Panc1 (cell line): ENCODE measurements at regions not wholly inside any gene's neighbourhood (a gene's known extent, or its start where the extent isn't known, plus 50 kb on each side); places are given as distances from the start of the nearest gene placed in this dataset.

Source experiments
- ATAC-seq: fragments of 200-7000 bp; cut with Tn5 transposase; 2 replicates; pipeline ENCODE4 v1.9.1; 2020; ENCODE audit warnings: mild to moderate bottlenecking, moderate library complexity
- BruUV-seq: library from RNA; stranded (reverse); fragments of 400-500 nt; replicated peaks from 2 replicates; lab custom pipeline; 2021; lab: Mats Ljungman, UMichigan
- CTCF ChIA-PET: fragments of 300-600 bp; sonication (Branson Sonifier 250); formaldehyde crosslinking; loops from one replicate; lab custom pipeline; 2022; ENCODE audit warnings: antibody characterized with exemption; lab: Charles Lee
- POLR2A ChIA-PET: fragments of 300-600 bp; sonication (Branson Sonifier 250); formaldehyde crosslinking; loops from one replicate; lab custom pipeline; 2022; ENCODE audit warnings: antibody characterized with exemption; lab: Charles Lee
- DNase-seq: peaks from one replicate; pipeline ENCODE4 v3.0.0-alpha.2; 2010; ENCODE audit warnings: low read depth, low spot score
- H3K27ac ChIP-seq: 2 replicates; pipeline ENCODE4 v1.5.1; 2011; ENCODE audit warnings: mild to moderate bottlenecking, low read length, inconsistent platforms
- H3K27me3 ChIP-seq: fragments of 200-500 bp; sonication (Bioruptor generic); 2 replicates; pipeline ENCODE4 v1.6.0; 2014; ENCODE audit warnings: low read length, inconsistent platforms; ENCODE audit not compliant: control insufficient read depth, insufficient read depth
- H3K36me3 ChIP-seq: fragments of 200-500 bp; sonication (Bioruptor generic); 2 replicates; pipeline ENCODE4 v1.5.1; 2014; ENCODE audit warnings: inconsistent platforms, mild to moderate bottlenecking, low read length, moderate library complexity; ENCODE audit not compliant: control insufficient read depth, insufficient read depth
- H3K4me1 ChIP-seq: 2 replicates; pipeline ENCODE4 v1.5.1; 2011; ENCODE audit warnings: inconsistent platforms, mild to moderate bottlenecking, low read length, moderate library complexity; ENCODE audit not compliant: control insufficient read depth, insufficient read depth
- H3K4me3 ChIP-seq, 2 experiments: 2 replicates each; pipeline ENCODE4 v1.5.1; 2011 to 2012; ENCODE audit warnings: low read depth in 2 of 2, low read length in 2 of 2, mild to moderate bottlenecking in 2 of 2, inconsistent platforms in 1 of 2, moderate library complexity in 1 of 2
- H3K9me3 ChIP-seq: fragments of 200-500 bp; sonication (Bioruptor generic); 2 replicates; pipeline ENCODE4 v1.5.1; 2014; ENCODE audit warnings: low read depth, mild to moderate bottlenecking, inconsistent platforms, low read length, moderate library complexity; ENCODE audit not compliant: control insufficient read depth, insufficient read depth
- POLR2AphosphoS5 ChIP-seq: IDR thresholded peaks from 2 replicates; pipeline ENCODE4 v1.6.1; 2012; ENCODE audit warnings: mild to moderate bottlenecking, low read depth, low read length, moderate library complexity
- SIN3A ChIP-seq: IDR thresholded peaks from 2 replicates; pipeline ENCODE4 v1.6.1; 2012; ENCODE audit warnings: low read depth, mild to moderate bottlenecking, low read length, moderate library complexity, borderline replicate concordance; ENCODE audit not compliant: insufficient read depth
- TCF7L2 ChIP-seq: IDR thresholded peaks from 2 replicates; pipeline ENCODE4 v1.6.1; 2011; ENCODE audit warnings: mild to moderate bottlenecking, low read depth, low read length, inconsistent platforms
- in situ Hi-C: cut with HindIII; loops from 2 replicates; pipeline ENCODE4 v1.10.0; 2016; ENCODE audit warnings: low sequenced_read_pairs, low pct_unique_long_range_greater_than_20kb
- intact Hi-C: fragments of 100-400 bp; cut with micrococcal nuclease; formaldehyde crosslinking; loops from one replicate; pipeline ENCODE4 v1.10.0; 2022; ENCODE audit not compliant: unreplicated experiment
- TF ChIP-seq, protein P1 (sequence below), 2 experiments: IDR thresholded peaks; 2 replicates each; pipeline ENCODE4 v1.6.1; 2011 to 2012; ENCODE audit warnings: low read depth in 2 of 2, control low read depth in 1 of 2, low read length in 1 of 2, mild to moderate bottlenecking in 1 of 2, moderate library complexity in 1 of 2; ENCODE audit not compliant: insufficient read depth in 1 of 2
- TF ChIP-seq, protein P2 (sequence below): fragments of 450-650 bp; IDR thresholded peaks from 2 replicates; pipeline ENCODE4 v1.5.1; 2017; ENCODE audit warnings: mild to moderate bottlenecking

DNA sequence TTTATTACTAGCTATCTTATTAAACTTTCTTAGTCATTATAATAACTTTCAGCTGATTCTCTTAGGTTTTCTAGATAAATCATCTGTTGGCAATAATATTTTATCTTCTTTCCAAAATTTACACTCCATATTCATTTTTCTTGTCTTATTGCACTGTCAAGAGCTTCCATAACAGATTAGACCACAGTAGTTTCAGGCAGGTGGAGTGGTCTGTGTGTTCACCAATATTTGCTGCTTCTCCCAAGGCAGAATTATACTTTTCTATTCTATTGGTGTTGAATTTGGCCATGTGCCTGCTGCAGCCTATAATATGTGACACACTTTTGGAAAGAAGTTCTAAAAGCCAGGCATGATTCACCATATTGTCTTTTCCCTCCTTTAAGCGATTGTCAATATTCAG is 422.8 kb downstream of the GATA3 start:
- CTCF ChIA-PET, result no interaction called here

DNA sequence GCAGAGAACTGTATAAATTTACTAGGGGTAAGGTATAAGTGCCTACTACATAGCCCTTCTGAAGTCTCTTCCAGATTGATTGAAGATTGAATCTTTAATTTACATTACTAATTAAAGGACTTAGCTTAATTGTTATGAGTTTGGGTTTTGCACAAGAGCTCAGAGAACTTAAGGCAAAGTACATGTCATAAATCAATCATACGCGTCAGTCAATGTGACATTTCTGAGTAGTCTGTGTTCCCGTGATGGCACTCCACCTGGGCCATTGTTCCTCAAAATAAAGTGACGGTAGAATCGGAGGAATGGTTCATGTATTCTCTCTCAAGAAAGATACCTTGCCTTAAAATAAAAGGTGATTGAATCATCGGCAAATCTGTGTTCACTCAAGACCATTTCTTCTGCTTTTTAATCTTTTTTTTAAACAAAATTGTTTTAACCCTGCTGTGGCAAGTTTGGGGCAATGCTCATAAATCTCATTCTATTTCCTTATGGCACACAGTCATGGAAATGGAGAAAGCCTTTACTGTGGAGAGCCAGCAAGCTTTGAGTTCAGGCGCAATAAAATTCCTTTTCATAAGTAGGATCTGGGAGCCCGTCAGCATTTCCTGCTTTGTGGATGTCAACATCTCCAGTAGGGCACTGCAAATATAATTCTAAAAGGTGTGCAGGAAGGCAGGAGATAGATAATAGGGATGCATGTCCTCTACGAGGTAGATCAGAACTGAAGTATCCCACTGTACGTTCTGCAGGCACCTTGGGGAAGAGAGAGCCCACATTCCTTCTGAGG is 427.4 kb downstream of the GATA3 start:
- Histone ChIP-seq H3K27ac (no peak overlapping the region), H3K27me3 (no peaks in the 10 kb centered on the region), H3K4me3 (no peak overlapping the region), H3K36me3 (no peaks in the 10 kb centered on the region), H3K4me1 (no peaks in the 10 kb centered on the region), H3K9me3 (no peaks in the 10 kb centered on the region)
- POLR2A ChIA-PET, result no interaction called here
- DNase-seq (no peak), ATAC-seq (no peak)
- BruUV-seq, result no TSS peak
- intact Hi-C loops (no loop called here), in situ Hi-C loops (no loop called here)
- CTCF ChIA-PET, result no interaction called here
- TF ChIP-seq SIN3A (no peak), POLR2AphosphoS5 (no peak), TCF7L2 (no peak)
- TF ChIP-seq, protein P1, sequence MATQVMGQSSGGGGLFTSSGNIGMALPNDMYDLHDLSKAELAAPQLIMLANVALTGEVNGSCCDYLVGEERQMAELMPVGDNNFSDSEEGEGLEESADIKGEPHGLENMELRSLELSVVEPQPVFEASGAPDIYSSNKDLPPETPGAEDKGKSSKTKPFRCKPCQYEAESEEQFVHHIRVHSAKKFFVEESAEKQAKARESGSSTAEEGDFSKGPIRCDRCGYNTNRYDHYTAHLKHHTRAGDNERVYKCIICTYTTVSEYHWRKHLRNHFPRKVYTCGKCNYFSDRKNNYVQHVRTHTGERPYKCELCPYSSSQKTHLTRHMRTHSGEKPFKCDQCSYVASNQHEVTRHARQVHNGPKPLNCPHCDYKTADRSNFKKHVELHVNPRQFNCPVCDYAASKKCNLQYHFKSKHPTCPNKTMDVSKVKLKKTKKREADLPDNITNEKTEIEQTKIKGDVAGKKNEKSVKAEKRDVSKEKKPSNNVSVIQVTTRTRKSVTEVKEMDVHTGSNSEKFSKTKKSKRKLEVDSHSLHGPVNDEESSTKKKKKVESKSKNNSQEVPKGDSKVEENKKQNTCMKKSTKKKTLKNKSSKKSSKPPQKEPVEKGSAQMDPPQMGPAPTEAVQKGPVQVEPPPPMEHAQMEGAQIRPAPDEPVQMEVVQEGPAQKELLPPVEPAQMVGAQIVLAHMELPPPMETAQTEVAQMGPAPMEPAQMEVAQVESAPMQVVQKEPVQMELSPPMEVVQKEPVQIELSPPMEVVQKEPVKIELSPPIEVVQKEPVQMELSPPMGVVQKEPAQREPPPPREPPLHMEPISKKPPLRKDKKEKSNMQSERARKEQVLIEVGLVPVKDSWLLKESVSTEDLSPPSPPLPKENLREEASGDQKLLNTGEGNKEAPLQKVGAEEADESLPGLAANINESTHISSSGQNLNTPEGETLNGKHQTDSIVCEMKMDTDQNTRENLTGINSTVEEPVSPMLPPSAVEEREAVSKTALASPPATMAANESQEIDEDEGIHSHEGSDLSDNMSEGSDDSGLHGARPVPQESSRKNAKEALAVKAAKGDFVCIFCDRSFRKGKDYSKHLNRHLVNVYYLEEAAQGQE (IDR thresholded peaks at IDR 0.05; ENCODE audit: insufficient read depth in 1 of 2, low read depth in 2 of 2, low read length in 1 of 2), result no peak
- TF ChIP-seq, protein P2, sequence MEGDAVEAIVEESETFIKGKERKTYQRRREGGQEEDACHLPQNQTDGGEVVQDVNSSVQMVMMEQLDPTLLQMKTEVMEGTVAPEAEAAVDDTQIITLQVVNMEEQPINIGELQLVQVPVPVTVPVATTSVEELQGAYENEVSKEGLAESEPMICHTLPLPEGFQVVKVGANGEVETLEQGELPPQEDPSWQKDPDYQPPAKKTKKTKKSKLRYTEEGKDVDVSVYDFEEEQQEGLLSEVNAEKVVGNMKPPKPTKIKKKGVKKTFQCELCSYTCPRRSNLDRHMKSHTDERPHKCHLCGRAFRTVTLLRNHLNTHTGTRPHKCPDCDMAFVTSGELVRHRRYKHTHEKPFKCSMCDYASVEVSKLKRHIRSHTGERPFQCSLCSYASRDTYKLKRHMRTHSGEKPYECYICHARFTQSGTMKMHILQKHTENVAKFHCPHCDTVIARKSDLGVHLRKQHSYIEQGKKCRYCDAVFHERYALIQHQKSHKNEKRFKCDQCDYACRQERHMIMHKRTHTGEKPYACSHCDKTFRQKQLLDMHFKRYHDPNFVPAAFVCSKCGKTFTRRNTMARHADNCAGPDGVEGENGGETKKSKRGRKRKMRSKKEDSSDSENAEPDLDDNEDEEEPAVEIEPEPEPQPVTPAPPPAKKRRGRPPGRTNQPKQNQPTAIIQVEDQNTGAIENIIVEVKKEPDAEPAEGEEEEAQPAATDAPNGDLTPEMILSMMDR, result no peak

More for the DNA sequence above, 422.8 kb downstream of the GATA3 start:
- no TSS peak for BruUV-seq
- in situ Hi-C loops, result no loop called here
- no peak overlapping the region for H3K27ac ChIP-seq
- intact Hi-C loops, result no loop called here
- no peaks in the 10 kb centered on the region for H3K4me1 ChIP-seq
- ATAC-seq (no peak), DNase-seq (no peak)
- H3K4me3 ChIP-seq, result no peak overlapping the region
- POLR2A ChIA-PET, result no interaction called here
- no peaks in the 10 kb centered on the region for H3K36me3 ChIP-seq
- TF ChIP-seq SIN3A, result no peak
- TF ChIP-seq, protein P2, result no peak
- TF ChIP-seq TCF7L2, result no peak
- no peak for TF ChIP-seq POLR2AphosphoS5
- TF ChIP-seq, protein P1 (IDR thresholded peaks at IDR 0.05; ENCODE audit: insufficient read depth in 1 of 2, low read depth in 2 of 2, low read length in 1 of 2), result no peak
- H3K27me3 ChIP-seq, result no peaks in the 10 kb centered on the region
- H3K9me3 ChIP-seq, result no peaks in the 10 kb centered on the region
